Ascending aorta (tissue), 2 donors: ENCODE measurements at regions not wholly inside any gene's neighbourhood (a gene's known extent, or its start where the extent isn't known, plus 50 kb on each side); places are given as distances from the start of the nearest gene placed in this dataset.

Experiments
- DNase-seq, 2 donors: peaks; one replicate each; pipeline ENCODE4 v3.0.0-alpha.2; 2019; ENCODE audit warnings: low spot score in 2 of 2
- H3K27ac ChIP-seq, 2 donors: fragments of 200-600 bp; sonication (generic); one replicate each; pipeline ENCODE4 v1.5.1; 2016 to 2017; ENCODE audit warnings: mild to moderate bottlenecking in 1 of 2
- H3K27me3 ChIP-seq: fragments of 200-600 bp; sonication (generic); one replicate; pipeline ENCODE4 v1.5.1; 2017
- H3K36me3 ChIP-seq, 2 donors: fragments of 200-600 bp; sonication (generic); one replicate each; pipeline ENCODE4 v1.5.1; 2016
- H3K4me1 ChIP-seq, 2 donors: fragments of 200-600 bp; sonication (generic); one replicate each; pipeline ENCODE4 v1.5.1; 2016 to 2017; ENCODE audit warnings: mild to moderate bottlenecking in 1 of 2
- H3K4me3 ChIP-seq, 2 donors: fragments of 200-600 bp; sonication (generic); one replicate each; pipeline ENCODE4 v1.5.1; 2016 to 2017; ENCODE audit warnings: mild to moderate bottlenecking in 1 of 2
- H3K9me3 ChIP-seq, 2 donors: fragments of 200-600 bp; sonication (generic); one replicate each; pipeline ENCODE4 v1.5.1; 2016
- intact Hi-C: fragments of 100-400 bp; cut with DNase I; formaldehyde crosslinking; loops from one replicate; pipeline ENCODE4 v1.15.1; 2023
- TF ChIP-seq, protein P1 (sequence below), 3 experiments: fragments of 200-600 bp in 2 of 3; fragments of 450-650 bp in 1 of 3; sonication (generic) in 2 of 3; IDR thresholded peaks; one replicate each; pipeline ENCODE4 v1.5.1; 2016 to 2019; ENCODE audit warnings: antibody characterized with exemption in 3 of 3, mild to moderate bottlenecking in 1 of 3, moderate library complexity in 1 of 3

DNA sequence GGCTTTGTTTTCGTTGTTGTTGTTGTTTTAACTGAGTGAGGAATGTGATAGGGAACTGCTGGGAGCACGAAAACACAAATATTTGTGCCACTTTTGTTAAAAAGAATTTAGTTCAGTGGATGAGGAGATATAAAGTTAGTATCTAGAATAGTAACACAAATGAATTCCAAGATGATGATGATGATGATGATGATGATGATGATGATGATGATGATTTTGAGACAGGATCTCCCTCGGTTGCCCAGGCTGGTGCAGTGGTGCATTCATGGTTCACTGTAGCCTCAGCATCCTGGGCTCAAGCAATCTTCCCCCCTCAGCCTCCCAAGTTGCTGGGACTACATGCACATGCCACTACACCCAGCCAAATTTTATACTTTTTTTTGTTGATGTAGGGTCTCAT lies 223.7 kb downstream of the DSEL start:
- DNase-seq, result no peak
- intact Hi-C loops, result no loop called here
- no peak overlapping the region for H3K27ac ChIP-seq
- TF ChIP-seq, protein P1, sequence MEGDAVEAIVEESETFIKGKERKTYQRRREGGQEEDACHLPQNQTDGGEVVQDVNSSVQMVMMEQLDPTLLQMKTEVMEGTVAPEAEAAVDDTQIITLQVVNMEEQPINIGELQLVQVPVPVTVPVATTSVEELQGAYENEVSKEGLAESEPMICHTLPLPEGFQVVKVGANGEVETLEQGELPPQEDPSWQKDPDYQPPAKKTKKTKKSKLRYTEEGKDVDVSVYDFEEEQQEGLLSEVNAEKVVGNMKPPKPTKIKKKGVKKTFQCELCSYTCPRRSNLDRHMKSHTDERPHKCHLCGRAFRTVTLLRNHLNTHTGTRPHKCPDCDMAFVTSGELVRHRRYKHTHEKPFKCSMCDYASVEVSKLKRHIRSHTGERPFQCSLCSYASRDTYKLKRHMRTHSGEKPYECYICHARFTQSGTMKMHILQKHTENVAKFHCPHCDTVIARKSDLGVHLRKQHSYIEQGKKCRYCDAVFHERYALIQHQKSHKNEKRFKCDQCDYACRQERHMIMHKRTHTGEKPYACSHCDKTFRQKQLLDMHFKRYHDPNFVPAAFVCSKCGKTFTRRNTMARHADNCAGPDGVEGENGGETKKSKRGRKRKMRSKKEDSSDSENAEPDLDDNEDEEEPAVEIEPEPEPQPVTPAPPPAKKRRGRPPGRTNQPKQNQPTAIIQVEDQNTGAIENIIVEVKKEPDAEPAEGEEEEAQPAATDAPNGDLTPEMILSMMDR (IDR thresholded peaks at IDR 0.05), result no peak
- H3K9me3 ChIP-seq, result no peaks in the 10 kb centered on the region
- H3K4me3 ChIP-seq, result no peak overlapping the region
- no peaks in the 10 kb centered on the region for H3K4me1 ChIP-seq
- no peaks in the 10 kb centered on the region for H3K36me3 ChIP-seq
- no peaks in the 10 kb centered on the region for H3K27me3 ChIP-seq

DNA sequence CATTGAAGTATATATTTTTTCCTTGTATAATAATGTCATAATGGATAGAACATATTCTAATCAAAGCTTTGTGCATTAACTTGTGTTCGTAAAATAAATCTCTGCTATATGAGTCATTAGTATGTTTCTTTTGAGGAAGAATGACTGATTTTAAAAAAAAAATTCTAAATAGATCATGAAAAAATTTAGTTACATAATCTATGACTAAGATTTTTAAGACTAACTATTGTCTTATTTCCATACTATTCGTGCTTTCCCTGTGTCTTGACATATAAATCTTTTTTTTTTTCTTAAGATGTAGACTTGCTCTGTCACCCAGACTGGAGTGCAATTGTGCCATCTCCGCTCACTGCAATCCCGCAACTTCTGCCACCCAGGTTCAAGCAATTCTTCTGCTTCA lies 226.1 kb downstream of the DSEL start:
- Histone ChIP-seq H3K4me3 (no peak overlapping the region), H3K36me3 (no peaks in the 10 kb centered on the region), H3K9me3 (no peaks in the 10 kb centered on the region), H3K27me3 (no peaks in the 10 kb centered on the region), H3K4me1 (no peaks in the 10 kb centered on the region), H3K27ac (no peak overlapping the region)
- intact Hi-C loops, result no loop called here
- DNase-seq, result no peak
- TF ChIP-seq, protein P1 (IDR thresholded peaks at IDR 0.05), result no peak

- intact Hi-C loops, result no loop called here
- DNase-seq, result no peak
- H3K4me3 ChIP-seq, result no peak overlapping the region
- no peaks in the 10 kb centered on the region for H3K9me3 ChIP-seq
- peaks cover 0 to 2% of the 10 kb centered on the region in 2 donors for H3K4me1 ChIP-seq
- TF ChIP-seq, protein P1 (IDR thresholded peaks at IDR 0.05), result no peak
- H3K27ac ChIP-seq, result no peak overlapping the region
- H3K27me3 ChIP-seq, result no peaks in the 10 kb centered on the region
- no peaks in the 10 kb centered on the region for H3K36me3 ChIP-seq
Measured at GRCh38 chr18:67285583-67285982, 230.9 kb downstream of the DSEL start.

DNA sequence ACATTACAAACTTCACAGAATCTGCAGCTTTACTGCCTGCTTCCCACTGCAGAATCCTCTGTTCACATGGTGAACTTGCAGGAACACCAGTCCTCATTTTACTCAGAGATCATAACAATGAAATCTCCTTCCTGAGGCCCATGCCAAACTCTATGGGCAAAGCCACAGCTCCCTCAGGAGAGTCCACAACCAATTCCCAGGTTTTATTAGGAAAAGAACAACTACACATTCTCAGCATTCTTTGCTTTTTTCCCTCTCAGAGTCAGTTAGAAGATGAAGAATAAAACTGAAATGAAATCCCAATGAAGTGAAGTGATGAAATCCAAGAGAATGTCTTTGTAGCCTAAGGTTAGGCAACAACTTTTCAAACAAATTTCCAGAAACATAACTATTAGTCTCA lies 233.7 kb downstream of the DSEL start:
- no peak overlapping the region for H3K27ac ChIP-seq
- H3K27me3 ChIP-seq, result no peaks in the 10 kb centered on the region
- no peaks in the 10 kb centered on the region for H3K36me3 ChIP-seq
- H3K4me3 ChIP-seq, result no peak overlapping the region
- no peaks in the 10 kb centered on the region for H3K9me3 ChIP-seq
- intact Hi-C loops, result no loop called here
- no peak for DNase-seq
- H3K4me1 ChIP-seq, result peaks cover 0 to 2% of the 10 kb centered on the region in 2 donors
- TF ChIP-seq, protein P1 (IDR thresholded peaks at IDR 0.05), result no peak

DNA sequence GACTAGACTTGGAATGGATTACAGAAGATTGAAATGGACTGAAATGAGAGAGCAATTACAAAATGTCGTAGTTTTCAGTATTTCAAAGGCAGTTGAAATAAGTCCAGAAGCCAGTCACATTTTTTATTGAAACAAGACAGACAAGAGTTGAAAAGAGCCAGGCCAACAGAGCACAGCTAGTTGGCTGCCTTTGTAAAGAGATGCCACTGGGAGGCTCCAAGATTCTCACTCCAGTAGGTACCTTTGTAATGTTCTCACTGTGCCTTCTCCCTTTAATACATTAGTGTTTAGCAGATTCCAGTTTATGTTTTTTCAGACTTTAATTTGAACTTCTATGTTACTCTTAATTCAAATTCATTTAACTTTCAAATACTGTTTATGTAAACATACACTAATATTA lies 234.8 kb downstream of the DSEL start:
- Histone ChIP-seq H3K4me3 (no peak overlapping the region), H3K27ac (no peak overlapping the region), H3K9me3 (no peaks in the 10 kb centered on the region), H3K27me3 (no peaks in the 10 kb centered on the region), H3K36me3 (no peaks in the 10 kb centered on the region), H3K4me1 (peaks cover 0 to 2% of the 10 kb centered on the region in 2 donors)
- intact Hi-C loops, result no loop called here
- DNase-seq, result no peak
- TF ChIP-seq, protein P1 (IDR thresholded peaks at IDR 0.05), result no peak
